Neural cell (in vitro differentiated cells): ENCODE measurements at regions not wholly inside any gene's neighbourhood (a gene's known extent, or its start where the extent isn't known, plus 50 kb on each side); places are given as distances from the start of the nearest gene placed in this dataset.

Experiments used
- H2AFZ ChIP-seq: fragments of 200-600, 300-800 bp; sonication (generic), shearing (Covaris generic); 2 replicates; pipeline ENCODE4 v1.6.0; 2014; ENCODE audit warnings: low read depth, mild to moderate bottlenecking, antibody characterized with exemption, low read length, moderate library complexity
- H3F3A ChIP-seq: fragments of 200-600 bp; shearing (Covaris generic); 2 replicates; pipeline ENCODE4 v1.6.1; 2016; ENCODE audit warnings: mild to moderate bottlenecking, moderate library complexity, mixed read lengths, antibody characterized with exemption, low read length; ENCODE audit not compliant: insufficient read depth, poor library complexity, severe bottlenecking
- H3K27ac ChIP-seq: fragments of 200-600, 300-800 bp; sonication (generic), shearing (Covaris generic); 2 replicates; pipeline ENCODE4 v1.5.1; 2014; ENCODE audit warnings: mild to moderate bottlenecking, low read length, moderate library complexity
- H3K27me3 ChIP-seq: fragments of 300-800, 200-600 bp; sonication (generic), shearing (Covaris generic); 2 replicates; pipeline ENCODE4 v1.6.0; 2014; ENCODE audit warnings: mild to moderate bottlenecking, low read depth, low read length, moderate library complexity; ENCODE audit not compliant: insufficient read depth
- H3K36me3 ChIP-seq: fragments of 300-800, 200-600 bp; sonication (generic), shearing (Covaris generic); 2 replicates; pipeline ENCODE4 v1.5.1; 2014; ENCODE audit warnings: mild to moderate bottlenecking, antibody characterized with exemption, low read length, moderate library complexity; ENCODE audit not compliant: insufficient read depth
- H3K4me2 ChIP-seq: fragments of 300-800, 200-600 bp; sonication (generic), shearing (Covaris generic); 2 replicates; pipeline ENCODE4 v1.6.0; 2014; ENCODE audit warnings: mild to moderate bottlenecking, low read length
- H3K4me3 ChIP-seq: fragments of 300-800, 200-600 bp; sonication (generic), shearing (Covaris generic); 2 replicates; pipeline ENCODE4 v1.5.1; 2014; ENCODE audit warnings: mild to moderate bottlenecking, low read length, moderate library complexity
- H3K79me2 ChIP-seq: fragments of 200-600 bp; shearing (Covaris generic); replicated peaks from 2 replicates; pipeline ENCODE4 v1.6.0; 2014; ENCODE audit warnings: mild to moderate bottlenecking, low read length, moderate library complexity; ENCODE audit not compliant: insufficient read depth
- H3K9ac ChIP-seq: fragments of 300-800, 200-600 bp; sonication (generic), shearing (Covaris generic); 2 replicates; pipeline ENCODE4 v1.6.1; 2016; ENCODE audit warnings: mild to moderate bottlenecking, low read length, mixed read lengths
- H3K9me2 ChIP-seq: fragments of 200-600 bp; shearing (Covaris generic); 2 replicates; pipeline ENCODE4 v1.6.1; 2016; ENCODE audit warnings: mild to moderate bottlenecking, low read length, mixed read lengths; ENCODE audit not compliant: insufficient read depth
- H3K9me3 ChIP-seq: fragments of 200-600, 300-800 bp; sonication (generic), shearing (Covaris generic); 2 replicates; pipeline ENCODE4 v1.6.1; 2016; ENCODE audit warnings: mild to moderate bottlenecking, mixed run types, low read length, moderate library complexity, mixed read lengths
- H4K20me1 ChIP-seq: fragments of 200-600 bp; shearing (Covaris generic); 2 replicates; pipeline ENCODE4 v1.6.1; 2016; ENCODE audit warnings: mild to moderate bottlenecking, mixed run types; ENCODE audit not compliant: insufficient read depth
- CTCF ChIP-seq: fragments of 450-650 bp; IDR thresholded peaks from 2 replicates; pipeline ENCODE4 v1.5.1; 2014; ENCODE audit warnings: antibody characterized with exemption, mild to moderate bottlenecking, moderate library complexity; ENCODE audit not compliant: poor library complexity, severe bottlenecking
- EP300 ChIP-seq: fragments of 450-650 bp; conservative IDR thresholded peaks from 2 replicates; pipeline ENCODE4 v1.6.1; 2014; ENCODE audit warnings: antibody characterized with exemption, mild to moderate bottlenecking, moderate library complexity; ENCODE audit not compliant: poor library complexity, severe bottlenecking
- EZH2 ChIP-seq: fragments of 200-600, 300-800 bp; shearing (Covaris generic), sonication (generic); IDR thresholded peaks from 2 replicates; pipeline ENCODE4 v1.6.1; 2014; ENCODE audit warnings: antibody characterized with exemption, low read length, borderline replicate concordance, mild to moderate bottlenecking; ENCODE audit not compliant: insufficient read depth, poor library complexity, severe bottlenecking
- MXI1 ChIP-seq: fragments of 450-650 bp; conservative IDR thresholded peaks from 2 replicates; pipeline ENCODE4 v1.6.1; 2014; ENCODE audit warnings: antibody characterized with exemption, mild to moderate bottlenecking; ENCODE audit not compliant: poor library complexity, severe bottlenecking
- POLR2AphosphoS5 ChIP-seq: IDR thresholded peaks from 2 replicates; pipeline ENCODE4 v1.6.1; 2012
- RAD21 ChIP-seq: fragments of 450-650 bp; conservative IDR thresholded peaks from 2 replicates; pipeline ENCODE4 v1.6.1; 2014; ENCODE audit warnings: antibody characterized with exemption, mild to moderate bottlenecking, moderate library complexity
- REST ChIP-seq: IDR thresholded peaks from 2 replicates; pipeline ENCODE4 v1.6.1; 2012; ENCODE audit warnings: borderline replicate concordance
- SMC3 ChIP-seq: fragments of 450-650 bp; conservative IDR thresholded peaks from 2 replicates; pipeline ENCODE4 v1.6.1; 2014; ENCODE audit warnings: antibody characterized with exemption, mild to moderate bottlenecking, moderate library complexity; ENCODE audit not compliant: poor library complexity
- TAF1 ChIP-seq: IDR thresholded peaks from 2 replicates; pipeline ENCODE4 v1.6.1; 2012; ENCODE audit warnings: low read depth

DNA sequence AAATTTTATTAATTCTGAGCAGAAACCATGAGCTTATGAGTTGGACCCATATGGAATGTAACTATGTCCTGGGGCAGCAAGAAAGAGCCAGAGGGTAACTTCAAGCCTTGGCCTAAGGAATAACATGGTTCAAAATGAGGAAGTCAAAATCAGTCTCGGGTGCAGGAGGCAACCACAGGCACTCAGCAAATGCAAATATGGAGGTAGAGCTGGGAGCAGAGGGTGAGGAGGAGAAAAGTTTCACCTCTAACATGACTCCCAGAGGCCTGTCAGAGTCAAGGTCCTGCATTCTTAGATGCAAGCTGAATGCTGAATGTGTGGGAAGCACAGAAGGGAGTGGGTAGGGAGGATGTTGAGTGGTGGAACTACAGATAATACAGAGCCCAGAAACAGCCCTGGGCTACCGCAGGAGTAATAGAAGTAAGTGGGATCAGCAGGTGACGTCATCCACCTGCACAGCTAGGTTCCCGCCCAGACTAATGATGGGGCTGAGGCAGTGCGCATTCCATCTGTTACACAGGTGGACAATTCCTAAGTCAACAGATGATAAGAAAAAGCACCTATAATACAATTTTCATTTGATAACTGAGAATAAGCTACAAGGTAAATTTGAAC is 279.8 kb upstream of the ARRDC4 start:
- Histone ChIP-seq H3K9me2 (no peaks in the 10 kb centered on the region), H3K9ac (no peak overlapping the region), H3K4me2 (no peak overlapping the region), H3K79me2 (no peaks in the 10 kb centered on the region), H2AFZ (no peak overlapping the region), H3K27ac (no peak overlapping the region), H3F3A (no peaks in the 10 kb centered on the region), H4K20me1 (no peaks in the 10 kb centered on the region), H3K36me3 (no peaks in the 10 kb centered on the region), H3K27me3 (no peaks in the 10 kb centered on the region), H3K9me3 (no peaks in the 10 kb centered on the region), H3K4me3 (no peak overlapping the region)
- TF ChIP-seq CTCF: no peak
- no peak for TF ChIP-seq POLR2AphosphoS5
- no peak for TF ChIP-seq RAD21
- no peak for TF ChIP-seq MXI1
- no peak for TF ChIP-seq TAF1
- TF ChIP-seq SMC3: no peak
- TF ChIP-seq EZH2: no peak
- no peak for TF ChIP-seq REST
- TF ChIP-seq EP300: no peak

GRCh38 chr15:97683831-97684230 is 276.7 kb upstream of the ARRDC4 start:
- Histone ChIP-seq H4K20me1 (no peaks in the 10 kb centered on the region), H3K4me2 (no peak overlapping the region), H3K79me2 (no peaks in the 10 kb centered on the region), H3K9me2 (no peaks in the 10 kb centered on the region), H3K9me3 (no peaks in the 10 kb centered on the region), H3K9ac (no peak overlapping the region), H3K4me3 (no peak overlapping the region), H3K27me3 (no peaks in the 10 kb centered on the region), H3K27ac (no peak overlapping the region), H3K36me3 (no peaks in the 10 kb centered on the region), H3F3A (no peaks in the 10 kb centered on the region), H2AFZ (no peak overlapping the region)
- TF ChIP-seq CTCF (no peak), REST (no peak), SMC3 (no peak), EP300 (no peak), TAF1 (no peak), EZH2 (no peak), MXI1 (no peak), POLR2AphosphoS5 (no peak), RAD21 (no peak)
